ENCODE measurements at regions not wholly inside any gene's neighbourhood (a gene's known extent, or its start where the extent isn't known, plus 50 kb on each side); places are given as distances from the start of the nearest gene placed in this dataset.

- Mint-ChIP-seq H3K27me3 (no peaks in the 10 kb centered on the region), H3K4me3 (no peak overlapping the region), H3K9me3 (peaks cover 9% of the 10 kb centered on the region), H3K27ac (no peak overlapping the region), H3K36me3 (no peaks in the 10 kb centered on the region), H3K4me1 (no peaks in the 10 kb centered on the region)
Observed at GRCh38 chr12:126383506-126383905, 1318.3 kb downstream of the AACS start.

- no peak overlapping the region for H3K4me3 Mint-ChIP-seq
- H3K27ac Mint-ChIP-seq = no peak overlapping the region
- no peaks in the 10 kb centered on the region for H3K27me3 Mint-ChIP-seq
- H3K9me3 Mint-ChIP-seq = peaks cover 9% of the 10 kb centered on the region
- H3K4me1 Mint-ChIP-seq = no peaks in the 10 kb centered on the region
- no peaks in the 10 kb centered on the region for H3K36me3 Mint-ChIP-seq
Observed at GRCh38 chr12:126384026-126384564, 1318.9 kb downstream of the AACS start.

GRCh38 chr12:126385785-126386184, 1320.5 kb downstream of the AACS start:
- H3K9me3 Mint-ChIP-seq = peaks cover 9% of the 10 kb centered on the region
- no peaks in the 10 kb centered on the region for H3K36me3 Mint-ChIP-seq
- H3K4me1 Mint-ChIP-seq = no peaks in the 10 kb centered on the region
- no peak overlapping the region for H3K4me3 Mint-ChIP-seq
- no peak overlapping the region for H3K27ac Mint-ChIP-seq
- no peaks in the 10 kb centered on the region for H3K27me3 Mint-ChIP-seq

- Mint-ChIP-seq H3K27ac (no peak overlapping the region), H3K4me1 (no peaks in the 10 kb centered on the region), H3K4me3 (no peak overlapping the region), H3K36me3 (no peaks in the 10 kb centered on the region), H3K9me3 (no peaks in the 10 kb centered on the region), H3K27me3 (no peaks in the 10 kb centered on the region)
Observed at GRCh38 chr12:126389220-126389841, 1324.1 kb downstream of the AACS start.

GRCh38 chr12:126389961-126390360, 1324.7 kb downstream of the AACS start:
- H3K36me3 Mint-ChIP-seq = no peaks in the 10 kb centered on the region
- H3K4me3 Mint-ChIP-seq = no peak overlapping the region
- peaks cover 2% of the 10 kb centered on the region for H3K9me3 Mint-ChIP-seq
- no peak overlapping the region for H3K27ac Mint-ChIP-seq
- no peaks in the 10 kb centered on the region for H3K27me3 Mint-ChIP-seq
- no peaks in the 10 kb centered on the region for H3K4me1 Mint-ChIP-seq

GRCh38 chr12:126390969-126391566, 1325.8 kb downstream of the AACS start:
- Mint-ChIP-seq H3K4me3 (no peak overlapping the region), H3K9me3 (peaks cover 4% of the 10 kb centered on the region), H3K27ac (no peak overlapping the region), H3K4me1 (no peaks in the 10 kb centered on the region), H3K27me3 (no peaks in the 10 kb centered on the region), H3K36me3 (no peaks in the 10 kb centered on the region)

GRCh38 chr12:126396536-126396935, 1331.3 kb downstream of the AACS start:
- Mint-ChIP-seq H3K27me3 (no peaks in the 10 kb centered on the region), H3K27ac (no peak overlapping the region), H3K4me1 (no peaks in the 10 kb centered on the region), H3K4me3 (no peak overlapping the region), H3K9me3 (peaks cover 4% of the 10 kb centered on the region), H3K36me3 (no peaks in the 10 kb centered on the region)

- H3K36me3 Mint-ChIP-seq = no peaks in the 10 kb centered on the region
- H3K27ac Mint-ChIP-seq = no peak overlapping the region
- H3K4me3 Mint-ChIP-seq = no peak overlapping the region
- peaks cover 4% of the 10 kb centered on the region for H3K9me3 Mint-ChIP-seq
- no peaks in the 10 kb centered on the region for H3K27me3 Mint-ChIP-seq
- H3K4me1 Mint-ChIP-seq = no peaks in the 10 kb centered on the region
Observed at GRCh38 chr12:126397071-126397581, 1331.9 kb downstream of the AACS start.

GRCh38 chr12:126397660-126398059, 1332.4 kb downstream of the AACS start:
- Mint-ChIP-seq H3K4me3 (no peak overlapping the region), H3K9me3 (peaks cover 4% of the 10 kb centered on the region), H3K27ac (no peak overlapping the region), H3K36me3 (no peaks in the 10 kb centered on the region), H3K27me3 (no peaks in the 10 kb centered on the region), H3K4me1 (no peaks in the 10 kb centered on the region)

- Mint-ChIP-seq H3K27me3 (no peaks in the 10 kb centered on the region), H3K4me1 (no peaks in the 10 kb centered on the region), H3K4me3 (no peak overlapping the region), H3K9me3 (peaks cover 5% of the 10 kb centered on the region), H3K27ac (no peak overlapping the region), H3K36me3 (no peaks in the 10 kb centered on the region)
Observed at GRCh38 chr12:126400831-126401230, 1335.6 kb downstream of the AACS start.

GRCh38 chr12:126404293-126404881, 1339.2 kb downstream of the AACS start:
- Mint-ChIP-seq H3K27ac (no peak overlapping the region), H3K36me3 (no peaks in the 10 kb centered on the region), H3K4me3 (no peak overlapping the region), H3K9me3 (peaks cover 5% of the 10 kb centered on the region), H3K27me3 (no peaks in the 10 kb centered on the region), H3K4me1 (no peaks in the 10 kb centered on the region)

- no peaks in the 10 kb centered on the region for H3K4me1 Mint-ChIP-seq
- H3K9me3 Mint-ChIP-seq = no peaks in the 10 kb centered on the region
- H3K36me3 Mint-ChIP-seq = no peaks in the 10 kb centered on the region
- no peak overlapping the region for H3K4me3 Mint-ChIP-seq
- H3K27me3 Mint-ChIP-seq = no peaks in the 10 kb centered on the region
- H3K27ac Mint-ChIP-seq = no peak overlapping the region
Observed at GRCh38 chr12:126418400-126418799, 1353.2 kb downstream of the AACS start.

- H3K4me3 Mint-ChIP-seq = no peak overlapping the region
- no peaks in the 10 kb centered on the region for H3K36me3 Mint-ChIP-seq
- H3K4me1 Mint-ChIP-seq = no peaks in the 10 kb centered on the region
- no peak overlapping the region for H3K27ac Mint-ChIP-seq
- H3K9me3 Mint-ChIP-seq = no peaks in the 10 kb centered on the region
- no peaks in the 10 kb centered on the region for H3K27me3 Mint-ChIP-seq
Observed at GRCh38 chr12:126419131-126419530, 1353.9 kb downstream of the AACS start.

- Mint-ChIP-seq H3K27ac (no peak overlapping the region), H3K4me1 (no peaks in the 10 kb centered on the region), H3K9me3 (no peaks in the 10 kb centered on the region), H3K27me3 (no peaks in the 10 kb centered on the region), H3K4me3 (no peak overlapping the region), H3K36me3 (no peaks in the 10 kb centered on the region)
Observed at GRCh38 chr12:126424696-126425095, 1359.5 kb downstream of the AACS start.

- Mint-ChIP-seq H3K4me3 (no peak overlapping the region), H3K4me1 (no peaks in the 10 kb centered on the region), H3K9me3 (no peaks in the 10 kb centered on the region), H3K27me3 (no peaks in the 10 kb centered on the region), H3K27ac (no peak overlapping the region), H3K36me3 (no peaks in the 10 kb centered on the region)
Observed at GRCh38 chr12:126425264-126425663, 1360.0 kb downstream of the AACS start.

GRCh38 chr12:126428769-126429168, 1363.5 kb downstream of the AACS start:
- H3K27me3 Mint-ChIP-seq = no peaks in the 10 kb centered on the region
- H3K9me3 Mint-ChIP-seq = no peaks in the 10 kb centered on the region
- no peaks in the 10 kb centered on the region for H3K4me1 Mint-ChIP-seq
- H3K4me3 Mint-ChIP-seq = no peak overlapping the region
- H3K36me3 Mint-ChIP-seq = no peaks in the 10 kb centered on the region
- H3K27ac Mint-ChIP-seq = no peak overlapping the region
